ENCODE measurements at regions not wholly inside any gene's neighbourhood (a gene's known extent, or its start where the extent isn't known, plus 50 kb on each side); places are given as distances from the start of the nearest gene placed in this dataset.

DNA sequence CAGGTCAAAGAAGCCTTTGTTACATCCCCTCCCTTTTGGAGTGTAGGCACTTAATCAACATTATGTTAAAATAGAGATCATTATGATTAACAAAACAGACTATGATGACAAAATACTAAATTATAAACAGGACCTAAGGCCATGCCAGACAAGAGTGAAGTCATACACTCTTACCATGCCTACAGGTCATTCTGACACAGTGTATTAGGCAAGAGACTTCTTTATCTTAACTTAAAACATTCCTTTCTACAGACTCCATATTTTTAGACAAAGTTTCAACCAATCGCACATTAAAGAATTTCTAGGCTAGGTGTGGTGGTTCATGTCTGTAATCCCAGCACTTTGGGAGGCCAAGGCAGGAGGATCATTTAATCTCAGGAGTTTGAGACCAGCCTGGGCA, 128.6 kb upstream of the SLC34A2 start:
- TF ChIP-seq, protein P1, sequence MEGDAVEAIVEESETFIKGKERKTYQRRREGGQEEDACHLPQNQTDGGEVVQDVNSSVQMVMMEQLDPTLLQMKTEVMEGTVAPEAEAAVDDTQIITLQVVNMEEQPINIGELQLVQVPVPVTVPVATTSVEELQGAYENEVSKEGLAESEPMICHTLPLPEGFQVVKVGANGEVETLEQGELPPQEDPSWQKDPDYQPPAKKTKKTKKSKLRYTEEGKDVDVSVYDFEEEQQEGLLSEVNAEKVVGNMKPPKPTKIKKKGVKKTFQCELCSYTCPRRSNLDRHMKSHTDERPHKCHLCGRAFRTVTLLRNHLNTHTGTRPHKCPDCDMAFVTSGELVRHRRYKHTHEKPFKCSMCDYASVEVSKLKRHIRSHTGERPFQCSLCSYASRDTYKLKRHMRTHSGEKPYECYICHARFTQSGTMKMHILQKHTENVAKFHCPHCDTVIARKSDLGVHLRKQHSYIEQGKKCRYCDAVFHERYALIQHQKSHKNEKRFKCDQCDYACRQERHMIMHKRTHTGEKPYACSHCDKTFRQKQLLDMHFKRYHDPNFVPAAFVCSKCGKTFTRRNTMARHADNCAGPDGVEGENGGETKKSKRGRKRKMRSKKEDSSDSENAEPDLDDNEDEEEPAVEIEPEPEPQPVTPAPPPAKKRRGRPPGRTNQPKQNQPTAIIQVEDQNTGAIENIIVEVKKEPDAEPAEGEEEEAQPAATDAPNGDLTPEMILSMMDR (IDR thresholded peaks at IDR 0.05; ENCODE audit: insufficient read depth, low read depth, low read length): no peak
- TF ChIP-seq EZH2 (IDR thresholded peaks at IDR 0.05; ENCODE audit: insufficient read depth, low read length): no peak

All from astrocyte (in vitro differentiated cells and primary cell).